Endodermal cell (in vitro differentiated cells): ENCODE measurements at regions not wholly inside any gene's neighbourhood (a gene's known extent, or its start where the extent isn't known, plus 50 kb on each side); places are given as distances from the start of the nearest gene placed in this dataset.
A peak's percentile ranks its signal among the peaks of the same experiment; 100 is the strongest.

ENCODE experiments used
- DNase-seq: peaks from one replicate; pipeline ENCODE4 v3.0.0-alpha.2; 2017
- H3K27ac ChIP-seq: 2 replicates; pipeline ENCODE4 v1.5.1; 2013; ENCODE audit warnings: mild to moderate bottlenecking, low read depth, low read length, moderate library complexity
- H3K27me3 ChIP-seq: 2 replicates; pipeline ENCODE4 v1.6.1; 2013; ENCODE audit warnings: mild to moderate bottlenecking, low read length, moderate library complexity; ENCODE audit not compliant: insufficient read depth, control insufficient read depth, poor library complexity, severe bottlenecking
- H3K36me3 ChIP-seq: 2 replicates; pipeline ENCODE4 v1.7.0; 2013; ENCODE audit warnings: mild to moderate bottlenecking, low read length, moderate library complexity; ENCODE audit not compliant: control insufficient read depth, insufficient read depth
- H3K4me1 ChIP-seq: one replicate; pipeline ENCODE4 v1.7.0; 2013; ENCODE audit warnings: low read length; ENCODE audit not compliant: control insufficient read depth, insufficient read depth
- H3K4me3 ChIP-seq: 2 replicates; pipeline ENCODE4 v1.5.1; 2013; ENCODE audit warnings: mild to moderate bottlenecking, low read length, moderate library complexity
- H3K9ac ChIP-seq: 2 replicates; pipeline ENCODE4 v1.6.1; 2013; ENCODE audit warnings: mild to moderate bottlenecking, low read length, moderate library complexity; ENCODE audit not compliant: poor library complexity, severe bottlenecking; ENCODE audit errors: extremely low read depth
- H3K9me3 ChIP-seq: 2 replicates; pipeline ENCODE4 v1.6.1; 2013; ENCODE audit warnings: mild to moderate bottlenecking, low read length, moderate library complexity; ENCODE audit not compliant: control insufficient read depth
- H3K27ac Mint-ChIP-seq: 2 replicates; pipeline ENCODE4 v1.8.0; 2020; ENCODE audit warnings: mixed read lengths
- H3K27me3 Mint-ChIP-seq: 2 replicates; pipeline ENCODE4 v1.8.0; 2021; ENCODE audit warnings: mild to moderate bottlenecking, mixed read lengths; ENCODE audit not compliant: insufficient read depth
- H3K36me3 Mint-ChIP-seq: 2 replicates; pipeline ENCODE4 v1.8.0; 2020; ENCODE audit warnings: low read depth, mixed read lengths
- H3K4me1 Mint-ChIP-seq: 2 replicates; pipeline ENCODE4 v1.8.0; 2020; ENCODE audit warnings: mixed read lengths
- H3K4me3 Mint-ChIP-seq: 2 replicates; pipeline ENCODE4 v1.8.0; 2020; ENCODE audit warnings: mild to moderate bottlenecking, moderate library complexity, mixed read lengths
- H3K9me3 Mint-ChIP-seq: 2 replicates; pipeline ENCODE4 v1.8.0; 2020; ENCODE audit warnings: mild to moderate bottlenecking, mixed read lengths
- CTCF ChIP-seq: fragments of 200-600 bp; sonication (generic); conservative IDR thresholded peaks from 2 replicates; pipeline ENCODE4 v1.5.0; 2021; ENCODE audit warnings: antibody characterized with exemption, mild to moderate bottlenecking
- WGBS, 2 experiments: methylation state at CpG; one replicate each; pipeline versions ENCODE4 v1.1.5 to v1.1.7; 2013; ENCODE audit warnings: missing lambda C conversion rate in 2 of 2, mixed read lengths in 1 of 2; ENCODE audit not compliant: insufficient coverage in 1 of 2, insufficient read length in 1 of 2; 5-methylcytosine and 5-hydroxymethylcytosine counted together

- no peak overlapping the region for H3K4me3 Mint-ChIP-seq
- Histone ChIP-seq H3K4me1 (no peaks in the 10 kb centered on the region), H3K36me3 (no peaks in the 10 kb centered on the region), H3K27ac (no peak overlapping the region), H3K9me3 (no peaks in the 10 kb centered on the region), H3K27me3 (no peaks in the 10 kb centered on the region), H3K9ac (no peak overlapping the region), H3K4me3 (no peak overlapping the region)
- H3K36me3 Mint-ChIP-seq, result no peaks in the 10 kb centered on the region
- no peak overlapping the region for H3K27ac Mint-ChIP-seq
- no peak for DNase-seq
- WGBS, 2 experiments, result 92 to 96% methylated on average over 5 of the region's 5 CpGs
- no peak for TF ChIP-seq CTCF
- H3K4me1 Mint-ChIP-seq, result peaks cover 2% of the 10 kb centered on the region
- no peaks in the 10 kb centered on the region for H3K27me3 Mint-ChIP-seq
- H3K9me3 Mint-ChIP-seq, result no peaks in the 10 kb centered on the region
Observed at GRCh38 chr5:119873611-119874010, 244.3 kb downstream of the FAM170A start.

- no peak for TF ChIP-seq CTCF
- no peak overlapping the region for H3K9ac ChIP-seq
- no peaks in the 10 kb centered on the region for H3K4me1 ChIP-seq
- no peak overlapping the region for H3K4me3 Mint-ChIP-seq
- H3K27ac Mint-ChIP-seq, result no peak overlapping the region
- no peaks in the 10 kb centered on the region for H3K36me3 ChIP-seq
- peaks cover 4% of the 10 kb centered on the region for H3K4me1 Mint-ChIP-seq
- DNase-seq, result no peak
- no peak overlapping the region for H3K27ac ChIP-seq
- no peaks in the 10 kb centered on the region for H3K36me3 Mint-ChIP-seq
- H3K4me3 ChIP-seq, result no peak overlapping the region
- H3K27me3 Mint-ChIP-seq, result no peaks in the 10 kb centered on the region
- H3K27me3 ChIP-seq, result no peaks in the 10 kb centered on the region
- no peaks in the 10 kb centered on the region for H3K9me3 ChIP-seq
- H3K9me3 Mint-ChIP-seq, result no peaks in the 10 kb centered on the region
Observed at GRCh38 chr5:119876522-119876921, 247.2 kb downstream of the FAM170A start.

- H3K9me3 ChIP-seq, result no peaks in the 10 kb centered on the region
- peak; percentile 49 for DNase-seq
Observed at GRCh38 chr5:119878712-119879111, 249.4 kb downstream of the FAM170A start.

More at GRCh38 chr5:119878712-119879111, 249.4 kb downstream of the FAM170A start:
- H3K4me3 Mint-ChIP-seq, result no peak overlapping the region
- H3K27ac Mint-ChIP-seq, result no peak overlapping the region
- Histone ChIP-seq H3K4me1 (no peaks in the 10 kb centered on the region), H3K4me3 (no peak overlapping the region), H3K9ac (no peak overlapping the region), H3K27ac (no peak overlapping the region), H3K36me3 (no peaks in the 10 kb centered on the region), H3K27me3 (no peaks in the 10 kb centered on the region)
- TF ChIP-seq CTCF, result no peak
- WGBS, 2 experiments, result no CpG with 5 or more reads among the region's 2 CpGs
- H3K4me1 Mint-ChIP-seq, result peaks cover 4% of the 10 kb centered on the region
- H3K36me3 Mint-ChIP-seq, result no peaks in the 10 kb centered on the region
- H3K27me3 Mint-ChIP-seq, result no peaks in the 10 kb centered on the region
- no peaks in the 10 kb centered on the region for H3K9me3 Mint-ChIP-seq
